SIG-M5 treated with dmso at 0.1 percent for 504 hours (cell line): ENCODE measurements at regions not wholly inside any gene's neighbourhood (a gene's known extent, or its start where the extent isn't known, plus 50 kb on each side); places are given as distances from the start of the nearest gene placed in this dataset.
"Not testable (repeated sequence)": the region's sequence is repeated elsewhere in the genome, so short reads cannot be mapped to it uniquely, and the experiment has no call there.

Experiments
- DNase-seq: peaks from one replicate; lab custom pipeline; 2025; ENCODE audit not compliant: unreplicated experiment; lab: John Stamatoyannopoulos, UW

DNA sequence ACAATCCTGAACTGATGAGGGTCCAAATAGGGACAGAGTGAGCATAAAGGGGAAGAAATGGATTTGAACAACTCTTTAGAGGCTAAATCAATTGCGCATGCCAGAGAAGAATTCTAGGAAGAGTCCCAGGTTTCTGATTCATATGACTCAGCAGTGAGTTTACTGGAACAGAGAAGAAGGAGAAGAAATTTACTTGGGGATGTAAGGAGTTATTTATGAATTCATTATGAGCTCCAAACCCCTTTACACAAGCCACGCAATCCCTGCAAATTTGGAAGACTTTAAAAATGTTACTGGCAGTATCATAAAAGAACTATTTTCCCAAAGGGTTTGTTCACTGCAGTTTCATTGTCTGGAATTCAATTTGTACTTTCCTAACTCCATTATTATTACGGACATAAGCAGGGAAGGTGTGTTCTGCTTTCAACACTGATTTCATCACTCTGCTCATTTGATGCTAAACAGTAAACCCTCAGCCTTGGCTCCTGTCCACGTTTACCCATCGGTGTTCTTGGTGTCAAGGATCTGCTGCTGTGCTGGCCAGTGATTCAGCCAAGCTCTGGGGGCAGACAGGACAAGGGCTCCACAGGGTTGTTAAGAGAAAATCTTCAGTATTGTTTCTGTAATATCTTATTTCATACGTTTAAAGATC, 273.7 kb downstream of the HNRNPD start:
- no peak for DNase-seq

DNA sequence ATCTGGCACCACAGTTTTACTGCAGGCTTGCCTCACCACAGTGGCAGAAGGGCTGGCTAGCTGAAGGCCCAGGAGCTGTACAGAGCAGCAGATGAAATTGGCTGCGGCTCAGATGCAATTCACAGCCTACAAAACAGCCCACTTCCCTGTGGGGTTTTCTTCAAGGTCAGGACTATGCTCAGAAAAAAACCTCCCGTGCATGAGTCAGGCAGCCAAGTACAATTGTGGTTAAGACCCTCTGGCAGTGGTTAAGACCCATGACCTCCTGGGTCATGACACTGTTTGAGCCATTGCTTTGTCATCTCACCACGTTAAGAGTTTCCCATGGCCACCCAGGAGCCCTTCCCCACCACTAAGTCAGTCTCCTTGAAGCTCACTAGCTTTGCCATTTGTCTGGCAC, 276.3 kb downstream of the HNRNPD start:
- no peak for DNase-seq

DNA sequence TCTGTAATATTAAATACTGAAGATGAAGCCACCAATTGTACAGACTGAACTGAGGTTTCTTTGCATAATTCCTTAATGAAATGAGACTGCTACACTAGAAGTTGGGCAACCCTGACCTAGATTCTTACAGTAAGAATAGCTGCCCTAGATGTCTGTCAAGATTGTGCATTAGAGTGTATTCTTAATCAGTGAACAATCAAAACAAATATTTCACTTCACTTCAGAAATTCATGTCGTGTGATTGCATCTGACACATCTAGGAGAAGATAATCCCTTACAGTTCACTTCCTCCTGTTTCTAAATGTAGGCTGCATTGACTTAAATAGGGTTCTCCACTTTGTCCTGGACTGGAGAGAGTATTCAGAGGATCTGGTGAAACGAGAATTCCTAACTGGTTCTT, 283.1 kb downstream of the HNRNPD start:
- no peak for DNase-seq

DNA sequence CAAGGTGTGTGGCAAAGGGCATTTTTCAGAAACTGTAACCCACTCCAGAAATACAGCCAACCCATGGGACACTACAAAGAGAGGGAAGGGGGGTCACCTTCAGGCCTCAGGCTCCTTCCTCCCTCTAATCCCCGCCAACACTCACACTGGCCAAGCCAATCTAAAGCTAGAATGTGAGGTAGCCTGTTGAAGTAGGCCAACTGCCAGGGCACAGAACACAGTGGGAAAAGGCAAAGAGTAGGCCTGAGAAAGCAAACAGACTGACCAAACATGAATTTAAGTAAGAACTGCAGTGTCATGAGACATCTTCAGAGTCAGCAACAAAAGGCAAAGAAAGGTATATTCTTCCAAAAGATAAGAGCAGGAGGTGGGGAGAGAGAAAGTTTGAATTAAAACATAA, 289.0 kb downstream of the HNRNPD start:
- no peak for DNase-seq

DNA sequence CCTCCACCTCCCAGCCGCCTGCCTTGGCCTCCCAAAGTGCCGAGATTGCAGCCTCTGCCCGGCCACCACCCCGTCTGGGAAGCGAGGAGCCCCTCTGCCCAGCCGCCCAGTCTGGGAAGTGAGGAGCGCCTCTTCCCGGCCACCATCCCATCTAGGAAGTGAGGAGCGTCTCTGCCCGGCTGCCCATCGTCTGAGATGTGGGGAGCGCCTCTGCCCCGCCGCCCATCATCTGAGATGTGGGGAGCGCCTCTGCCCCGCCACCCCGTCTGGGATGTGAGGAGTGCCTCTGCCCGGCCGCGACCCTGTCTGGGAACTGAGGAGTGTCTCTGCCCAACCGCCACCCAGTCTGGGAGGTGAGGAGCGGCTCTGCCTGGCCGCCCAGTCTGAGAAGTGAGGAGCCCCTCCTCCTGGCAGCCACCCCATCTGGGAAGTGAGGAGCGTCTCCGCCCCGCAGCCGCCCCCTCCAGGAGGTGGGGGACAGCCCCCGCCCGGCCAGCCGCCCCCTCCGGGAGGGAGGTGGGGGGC, 296.3 kb downstream of the HNRNPD start:
- DNase-seq = not testable (repeated sequence)

DNA sequence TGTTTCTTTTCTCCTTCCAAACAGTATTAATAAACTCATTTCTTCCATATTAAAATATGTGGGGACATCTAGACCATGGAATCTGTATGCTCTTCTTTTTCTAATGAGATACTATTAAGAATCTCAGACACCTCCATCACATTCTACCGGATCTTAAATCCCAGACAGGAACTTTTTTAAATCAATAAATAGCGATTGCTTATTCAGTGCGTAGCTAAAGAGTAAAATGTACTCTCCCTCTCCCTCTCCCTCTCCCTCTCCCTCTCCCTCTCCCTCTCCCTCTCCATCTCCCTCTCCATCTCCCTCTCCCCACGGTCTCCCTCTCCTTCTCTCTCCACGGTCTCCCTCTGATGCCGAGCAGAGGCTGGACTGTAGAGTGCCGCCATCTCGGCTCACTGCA, 297.0 kb downstream of the HNRNPD start:
- DNase-seq = no peak

DNA sequence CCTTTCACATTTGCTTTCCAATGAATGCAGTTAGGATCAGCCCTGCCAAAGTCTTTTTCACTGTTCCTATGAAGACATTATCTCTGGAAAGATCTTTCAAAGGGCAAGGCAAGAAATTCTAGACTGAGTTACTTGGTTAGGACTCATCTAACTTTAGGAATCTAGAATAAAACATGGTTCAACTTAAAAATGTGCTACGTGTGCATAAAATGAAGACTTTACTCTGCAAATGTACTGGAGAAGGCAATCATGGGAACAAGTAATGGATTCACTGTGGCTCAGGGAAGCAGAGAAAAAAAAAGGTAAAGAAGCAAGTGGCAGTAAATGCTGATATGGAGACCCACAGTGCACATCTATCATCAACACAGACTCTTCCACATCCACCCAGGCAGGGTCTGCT, 297.4 kb downstream of the HNRNPD start:
- no peak for DNase-seq

DNA sequence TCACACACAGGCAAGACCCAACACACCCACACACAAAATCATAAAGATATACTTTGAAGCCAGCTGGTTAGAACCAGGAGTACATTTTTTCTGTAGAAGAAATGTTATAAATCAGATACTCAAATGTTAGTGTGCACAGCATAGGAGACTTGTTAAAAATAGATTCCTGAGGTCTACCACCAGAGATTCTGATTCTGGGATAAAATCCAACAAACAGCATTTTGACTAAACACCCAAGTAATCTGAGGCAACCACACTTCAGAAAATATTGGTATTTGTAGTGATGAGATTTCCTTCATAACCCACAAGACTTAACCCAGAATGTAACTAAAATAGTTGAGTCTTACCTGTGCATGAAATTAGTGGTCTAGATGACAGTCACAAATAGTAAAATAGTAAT, 301.8 kb downstream of the HNRNPD start:
- no peak for DNase-seq

DNA sequence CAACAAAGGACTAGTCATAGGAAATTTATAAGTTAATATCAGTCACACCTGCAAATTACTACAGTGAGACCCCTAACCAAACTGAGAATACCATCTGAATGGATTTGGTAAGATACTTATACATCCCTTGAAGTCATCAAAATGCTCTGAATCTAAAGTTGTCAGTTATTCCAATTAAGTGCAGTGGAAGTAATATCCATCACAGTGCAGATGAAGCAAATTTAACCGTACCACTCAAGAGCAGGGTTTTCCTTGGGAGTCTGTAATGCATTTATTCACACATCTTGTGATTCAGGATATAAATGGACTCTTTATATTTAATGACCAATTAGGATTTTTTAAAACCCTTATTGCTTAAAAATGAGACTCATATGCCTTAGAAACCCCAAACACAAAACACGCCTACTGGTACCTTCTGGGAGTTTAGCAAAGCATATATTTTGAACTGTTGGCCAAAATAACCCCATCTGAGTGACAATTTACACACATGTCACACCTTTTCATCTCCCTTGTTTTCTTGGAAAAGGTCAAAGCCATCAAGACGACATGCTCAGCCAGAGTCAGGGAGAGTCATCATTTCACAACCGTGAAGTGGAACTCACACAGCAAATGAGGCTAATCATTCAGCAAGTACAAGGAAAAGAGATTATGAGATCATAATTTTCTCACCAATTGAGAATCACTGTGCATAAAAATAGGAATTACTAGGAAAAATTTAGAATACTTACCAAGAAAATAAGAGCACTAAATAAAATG, 303.7 kb downstream of the HNRNPD start:
- DNase-seq = no peak

DNA sequence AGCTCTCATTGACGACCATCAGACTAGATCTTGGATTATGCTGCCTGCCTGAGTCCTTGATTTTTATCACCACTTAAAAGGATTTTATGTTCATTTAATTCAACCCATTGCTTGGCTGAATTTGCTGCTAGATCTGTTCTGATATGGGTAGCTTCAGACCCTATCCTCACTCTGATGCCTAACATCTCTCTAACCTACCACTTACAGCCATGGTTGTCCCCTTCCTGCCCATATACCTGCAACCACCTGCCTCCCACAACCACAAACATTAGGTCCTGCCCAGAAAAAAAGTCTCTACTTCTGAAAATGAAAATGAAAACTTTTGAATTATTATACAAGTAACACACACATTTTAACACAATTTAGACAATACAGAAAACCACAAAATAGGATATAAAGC, 310.8 kb downstream of the HNRNPD start:
- DNase-seq = no peak

DNA sequence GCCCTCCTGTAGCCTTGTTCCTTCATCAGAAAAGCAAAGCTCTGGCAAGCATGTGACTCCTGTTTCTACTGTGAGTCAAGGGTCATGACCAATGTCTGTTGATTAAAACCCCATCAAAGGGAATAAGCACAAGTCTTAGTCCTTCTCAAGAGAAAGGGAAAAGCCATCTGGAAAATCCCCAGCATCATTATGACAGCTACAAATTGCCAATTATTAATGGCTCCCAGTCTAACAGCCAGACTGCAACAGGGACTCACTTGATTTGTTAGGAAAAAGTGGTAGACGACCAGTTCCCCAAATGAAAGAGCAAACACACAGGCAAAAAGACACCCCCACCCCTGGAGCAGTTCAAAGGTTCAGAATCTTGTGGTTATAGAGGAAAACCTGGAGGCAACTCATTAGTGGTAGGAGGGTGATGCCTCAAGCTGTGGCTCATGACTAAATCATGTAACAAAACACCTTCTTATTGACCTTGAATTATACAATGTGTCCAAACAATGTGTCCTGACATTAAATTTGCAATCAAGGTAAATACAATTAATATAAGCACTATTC, 315.7 kb downstream of the HNRNPD start:
- no peak for DNase-seq

DNA sequence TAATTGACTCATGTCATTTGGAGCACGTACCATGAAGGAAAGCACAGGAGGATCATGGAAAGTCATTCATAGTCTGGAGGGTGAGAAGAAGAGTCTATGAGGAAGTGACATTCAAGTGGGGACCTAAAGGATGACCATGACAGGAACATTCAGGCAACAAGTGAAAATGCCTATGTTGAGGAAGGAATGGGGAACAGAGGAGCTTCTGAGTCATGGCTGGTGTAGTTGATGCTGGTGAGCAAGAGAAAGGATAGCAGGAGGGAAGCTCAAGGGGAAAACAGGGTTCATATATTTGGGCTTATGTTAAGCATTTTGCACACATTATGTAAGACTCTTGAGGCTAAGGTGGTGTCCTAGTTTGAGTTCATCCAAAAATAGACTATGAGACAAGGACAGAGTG, 318.6 kb downstream of the HNRNPD start:
- no peak for DNase-seq

DNA sequence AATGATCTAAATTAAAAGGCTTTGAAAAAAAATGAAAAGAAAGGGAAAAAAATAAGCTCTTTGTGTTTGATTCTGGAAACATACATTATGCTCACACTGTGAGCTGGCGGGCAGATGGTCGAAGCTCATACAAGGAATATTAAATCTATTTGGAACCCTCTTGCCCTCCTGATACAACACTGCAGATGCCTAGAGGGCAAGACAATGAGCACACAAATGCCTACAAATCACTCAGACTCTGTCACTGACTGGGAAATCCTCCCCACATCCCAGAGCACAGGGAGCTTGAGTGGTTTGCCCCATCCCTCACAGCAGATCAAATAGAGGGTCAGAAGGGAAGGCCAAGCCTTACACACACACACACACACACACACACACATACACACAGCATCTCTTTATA, 320.4 kb downstream of the HNRNPD start:
- no peak for DNase-seq

DNA sequence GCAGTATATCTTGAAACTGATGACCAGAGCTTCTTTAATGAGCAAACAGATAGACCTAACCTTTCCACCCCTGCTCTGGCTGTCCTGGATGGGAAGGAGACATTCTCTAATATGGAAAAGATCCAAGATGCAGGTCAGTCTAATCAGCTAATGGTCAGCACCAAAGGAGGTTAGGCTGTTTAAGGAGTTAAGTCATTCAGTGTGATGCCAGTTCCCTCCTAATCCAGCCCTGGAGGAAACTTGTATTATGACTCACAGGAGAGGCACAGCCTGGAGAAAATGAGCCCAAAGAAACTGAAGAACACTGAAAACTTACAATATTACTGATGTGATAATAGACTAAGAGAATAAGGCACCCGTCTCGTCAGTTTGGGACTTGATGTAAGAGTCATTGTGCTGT, 323.0 kb downstream of the HNRNPD start:
- DNase-seq = no peak

DNA sequence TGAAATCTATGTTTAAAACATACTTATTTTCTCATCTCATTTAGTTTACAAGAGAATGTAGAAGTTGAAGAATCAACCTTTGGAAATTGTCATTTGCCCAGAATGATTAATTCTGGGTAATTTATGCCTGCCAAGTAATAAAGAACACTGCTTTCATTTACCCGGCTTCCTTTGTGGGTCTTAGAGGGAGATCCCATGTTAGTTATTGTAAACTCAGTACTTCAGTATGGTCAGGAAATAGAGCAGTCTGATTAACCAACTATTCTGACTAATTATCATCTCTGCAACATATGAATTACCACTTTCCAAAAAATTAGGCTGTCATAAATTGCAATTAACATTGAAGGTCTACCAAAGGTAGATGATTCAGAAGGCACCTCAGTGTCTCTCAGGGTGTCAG, 324.5 kb downstream of the HNRNPD start:
- no peak for DNase-seq

DNA sequence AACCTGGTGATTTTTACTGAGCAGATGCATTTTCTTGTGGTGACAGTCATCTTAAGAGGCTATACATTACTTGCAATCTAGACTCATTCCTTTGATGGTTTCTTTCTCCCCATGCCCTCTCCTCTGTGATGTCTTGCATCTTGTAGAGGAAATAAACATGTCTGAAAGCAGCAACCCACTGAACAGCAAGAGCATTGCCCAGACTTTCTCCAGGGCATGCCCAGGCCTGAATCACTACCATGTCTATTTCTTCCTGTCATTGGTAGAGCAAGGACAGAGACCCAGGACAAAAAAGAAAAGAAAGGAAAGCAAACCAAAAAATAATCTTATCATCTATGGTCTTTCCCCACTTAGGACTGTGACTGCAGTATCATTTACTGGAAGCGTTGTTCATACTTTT, 326.1 kb downstream of the HNRNPD start:
- DNase-seq = no peak

DNA sequence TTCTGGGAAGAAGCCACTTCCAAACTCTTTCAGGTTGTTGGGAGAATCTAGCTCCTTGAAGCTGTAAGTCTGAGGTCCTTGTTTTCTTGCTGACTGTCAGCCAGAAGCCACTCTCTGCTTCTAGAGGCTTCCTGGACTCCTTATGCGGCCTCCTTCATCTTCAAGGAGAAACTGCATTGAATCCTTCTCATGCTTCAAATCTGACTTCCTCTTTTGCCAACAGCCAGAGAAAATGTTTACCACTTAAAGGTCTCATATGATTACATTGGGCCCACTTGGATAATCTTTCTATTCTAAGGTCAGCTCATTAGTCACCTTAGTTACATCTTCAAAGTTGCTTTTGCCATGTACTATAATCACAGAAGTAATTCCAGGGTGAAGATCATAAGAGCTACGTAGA, 327.0 kb downstream of the HNRNPD start:
- no peak for DNase-seq

DNA sequence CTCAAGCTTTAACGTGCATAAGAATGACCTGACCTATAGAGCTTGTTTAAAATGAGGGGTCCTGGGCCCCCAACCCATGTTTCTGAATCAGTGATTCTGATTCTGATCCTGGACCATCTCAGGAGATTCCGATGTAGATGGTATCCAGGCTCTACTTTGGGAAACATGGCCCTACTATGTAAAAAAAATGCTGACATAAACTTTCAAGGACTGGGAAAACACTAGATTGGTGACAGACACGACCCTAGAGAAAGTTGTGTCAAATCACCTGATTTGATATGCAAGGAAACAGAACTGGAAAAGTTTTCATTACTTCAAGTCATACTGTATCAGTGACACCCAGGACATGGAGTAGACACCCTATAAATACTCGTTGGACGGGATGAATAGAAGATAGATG, 328.5 kb downstream of the HNRNPD start:
- no peak for DNase-seq

DNA sequence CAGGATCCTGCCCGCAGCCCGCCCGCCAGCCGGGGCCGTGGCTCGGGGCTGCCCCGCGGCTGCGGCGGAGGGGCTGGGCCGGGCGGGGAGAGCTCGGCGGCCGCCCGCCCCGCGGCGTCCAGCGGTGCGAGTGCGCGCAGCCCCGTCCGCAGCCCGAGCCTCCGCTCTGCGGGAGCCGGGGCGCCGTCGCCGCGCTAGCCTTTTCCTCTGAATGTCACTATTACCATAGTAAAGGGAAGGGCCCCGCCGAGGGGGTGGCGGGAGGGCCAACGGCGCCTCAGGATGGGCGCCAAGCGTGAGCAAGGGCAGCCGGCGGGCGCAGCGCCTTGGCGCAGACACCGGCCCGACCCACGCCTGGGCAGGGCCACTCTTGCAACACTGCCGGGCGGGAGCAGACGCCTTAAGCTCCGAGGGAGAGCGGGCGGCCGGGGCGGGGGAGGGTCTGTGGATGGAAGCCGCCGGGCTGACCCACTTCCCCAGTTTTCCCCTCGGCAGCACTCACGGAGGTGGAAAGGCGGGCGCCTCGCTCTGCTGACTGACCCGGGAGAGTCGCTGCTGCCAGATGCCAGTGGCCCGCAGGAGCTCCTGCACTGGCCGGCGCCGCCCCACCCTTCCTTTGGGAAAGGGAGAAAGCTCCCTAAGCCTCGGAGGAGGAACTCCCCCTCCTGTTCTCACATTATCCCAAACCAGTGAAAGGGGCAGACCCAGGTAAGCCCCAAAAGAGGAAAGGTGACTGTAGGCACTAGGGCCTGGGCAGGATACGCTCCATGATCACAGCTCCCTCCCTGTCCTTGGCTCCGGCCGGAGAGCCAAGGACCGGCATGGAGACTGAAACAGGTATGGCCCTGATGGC, 329.4 kb downstream of the HNRNPD start:
- DNase-seq = peak; percentile 5

DNA sequence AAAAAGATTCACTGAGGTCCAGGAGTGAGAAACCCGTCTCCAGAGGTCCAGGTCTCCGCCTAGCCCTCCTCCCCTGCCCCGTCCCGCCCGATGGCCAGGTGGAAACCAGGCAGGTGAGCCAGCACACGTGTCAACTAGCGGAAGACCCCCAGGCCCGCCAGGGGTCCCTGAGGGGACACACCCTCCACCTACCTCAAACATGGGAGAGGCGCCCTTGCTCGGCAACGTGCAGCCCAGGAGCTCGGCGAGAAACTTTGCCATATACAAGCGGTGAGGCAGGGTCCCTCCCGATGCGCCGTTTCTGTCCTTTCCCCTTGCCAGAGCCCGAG, 330.0 kb downstream of the HNRNPD start:
- DNase-seq = no peak

DNA sequence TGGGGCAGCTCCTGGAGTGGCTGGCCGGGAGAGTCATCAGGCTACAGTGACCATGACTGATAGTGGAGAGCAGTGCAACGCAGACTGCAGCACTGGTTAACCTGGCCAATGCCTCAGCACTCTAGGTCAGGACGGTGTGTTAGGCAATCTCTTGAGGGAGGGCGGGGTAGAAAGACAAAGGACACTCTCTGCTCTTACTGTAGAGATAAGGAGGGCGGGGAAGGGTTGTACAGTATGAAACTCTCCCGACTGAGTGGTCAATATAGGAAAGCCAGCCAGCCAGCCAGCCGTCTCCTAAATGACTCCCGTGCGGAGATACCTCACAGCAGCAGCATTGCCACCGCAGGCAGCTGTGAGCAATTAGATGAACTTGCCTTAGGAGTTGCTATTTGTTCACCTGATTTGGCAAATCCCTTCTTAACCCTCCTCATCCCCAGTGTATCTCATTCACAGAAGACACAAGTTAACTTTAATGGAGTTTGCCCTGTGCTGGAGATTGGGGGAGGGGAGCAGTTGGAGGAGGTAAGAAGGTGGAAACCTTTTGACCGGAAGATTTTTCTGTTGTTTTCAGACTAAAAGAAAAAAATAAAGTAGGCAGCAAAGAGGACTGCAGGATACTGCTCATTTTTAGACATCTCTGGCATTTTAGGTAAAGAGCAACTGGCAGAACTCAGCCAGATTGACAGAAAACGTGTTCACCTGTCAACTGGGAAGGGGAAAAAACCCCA, 330.5 kb downstream of the HNRNPD start:
- no peak for DNase-seq
